WTC11 (cell line): ENCODE measurements at regions not wholly inside any gene's neighbourhood (a gene's known extent, or its start where the extent isn't known, plus 50 kb on each side); places are given as distances from the start of the nearest gene placed in this dataset.

Experiments
- CREB1 ChIP-seq: sonication (generic); formaldehyde crosslinking; IDR thresholded peaks from 2 replicates; pipeline ENCODE4 v1.8.0; 2023; ENCODE audit warnings: mild to moderate bottlenecking, missing genetic modification reagents
- TF ChIP-seq, protein P1 (sequence below): sonication (generic); formaldehyde crosslinking; IDR thresholded peaks from 2 replicates; pipeline ENCODE4 v1.8.0; 2022; ENCODE audit warnings: mild to moderate bottlenecking, missing genetic modification reagents
- TF ChIP-seq, protein P2 (sequence below): fragments of 200-600 bp; IDR thresholded peaks from 2 replicates; pipeline ENCODE4 v1.8.0; 2022; ENCODE audit warnings: antibody characterized with exemption
- TF ChIP-seq, protein P3 (sequence below): sonication (generic); formaldehyde crosslinking; IDR thresholded peaks from 2 replicates; pipeline ENCODE4 v1.8.0; 2022; ENCODE audit warnings: mild to moderate bottlenecking, missing genetic modification reagents
- TF ChIP-seq, protein P4 (sequence below): sonication (generic); formaldehyde crosslinking; IDR thresholded peaks from 2 replicates; pipeline ENCODE4 v1.8.0; 2022; ENCODE audit warnings: mild to moderate bottlenecking, missing genetic modification reagents
- TF ChIP-seq, protein P5 (sequence below): sonication (generic); formaldehyde crosslinking; conservative IDR thresholded peaks from 2 replicates; pipeline ENCODE4 v1.8.1; 2022; ENCODE audit warnings: mild to moderate bottlenecking, missing genetic modification reagents

DNA sequence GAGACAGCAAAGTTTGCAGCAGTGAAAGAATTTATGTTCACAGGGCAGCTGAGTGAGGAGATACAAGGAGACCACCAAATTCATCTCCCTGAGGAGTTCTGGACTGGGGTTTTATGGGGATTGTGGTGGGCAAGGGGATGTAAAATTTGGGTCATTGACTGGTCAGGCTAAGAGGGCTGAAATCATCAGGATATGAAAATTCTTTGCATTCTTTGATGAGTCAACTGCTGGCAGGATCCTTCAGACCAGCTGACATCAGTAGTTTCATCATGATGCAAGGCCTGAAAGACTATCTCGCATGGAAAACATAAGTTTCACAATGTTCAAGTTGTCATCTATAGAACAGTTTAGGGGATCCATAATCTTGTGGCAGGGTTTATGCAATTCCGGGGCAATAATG lies 869.5 kb upstream of the PCDH9 start:
- TF ChIP-seq, protein P1, sequence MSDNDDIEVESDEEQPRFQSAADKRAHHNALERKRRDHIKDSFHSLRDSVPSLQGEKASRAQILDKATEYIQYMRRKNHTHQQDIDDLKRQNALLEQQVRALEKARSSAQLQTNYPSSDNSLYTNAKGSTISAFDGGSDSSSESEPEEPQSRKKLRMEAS (CRISPR knock-in tag), result no peak
- TF ChIP-seq, protein P2, sequence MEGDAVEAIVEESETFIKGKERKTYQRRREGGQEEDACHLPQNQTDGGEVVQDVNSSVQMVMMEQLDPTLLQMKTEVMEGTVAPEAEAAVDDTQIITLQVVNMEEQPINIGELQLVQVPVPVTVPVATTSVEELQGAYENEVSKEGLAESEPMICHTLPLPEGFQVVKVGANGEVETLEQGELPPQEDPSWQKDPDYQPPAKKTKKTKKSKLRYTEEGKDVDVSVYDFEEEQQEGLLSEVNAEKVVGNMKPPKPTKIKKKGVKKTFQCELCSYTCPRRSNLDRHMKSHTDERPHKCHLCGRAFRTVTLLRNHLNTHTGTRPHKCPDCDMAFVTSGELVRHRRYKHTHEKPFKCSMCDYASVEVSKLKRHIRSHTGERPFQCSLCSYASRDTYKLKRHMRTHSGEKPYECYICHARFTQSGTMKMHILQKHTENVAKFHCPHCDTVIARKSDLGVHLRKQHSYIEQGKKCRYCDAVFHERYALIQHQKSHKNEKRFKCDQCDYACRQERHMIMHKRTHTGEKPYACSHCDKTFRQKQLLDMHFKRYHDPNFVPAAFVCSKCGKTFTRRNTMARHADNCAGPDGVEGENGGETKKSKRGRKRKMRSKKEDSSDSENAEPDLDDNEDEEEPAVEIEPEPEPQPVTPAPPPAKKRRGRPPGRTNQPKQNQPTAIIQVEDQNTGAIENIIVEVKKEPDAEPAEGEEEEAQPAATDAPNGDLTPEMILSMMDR, result no peak
- TF ChIP-seq, protein P3, sequence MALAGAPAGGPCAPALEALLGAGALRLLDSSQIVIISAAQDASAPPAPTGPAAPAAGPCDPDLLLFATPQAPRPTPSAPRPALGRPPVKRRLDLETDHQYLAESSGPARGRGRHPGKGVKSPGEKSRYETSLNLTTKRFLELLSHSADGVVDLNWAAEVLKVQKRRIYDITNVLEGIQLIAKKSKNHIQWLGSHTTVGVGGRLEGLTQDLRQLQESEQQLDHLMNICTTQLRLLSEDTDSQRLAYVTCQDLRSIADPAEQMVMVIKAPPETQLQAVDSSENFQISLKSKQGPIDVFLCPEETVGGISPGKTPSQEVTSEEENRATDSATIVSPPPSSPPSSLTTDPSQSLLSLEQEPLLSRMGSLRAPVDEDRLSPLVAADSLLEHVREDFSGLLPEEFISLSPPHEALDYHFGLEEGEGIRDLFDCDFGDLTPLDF, result no peak
- TF ChIP-seq, protein P4, sequence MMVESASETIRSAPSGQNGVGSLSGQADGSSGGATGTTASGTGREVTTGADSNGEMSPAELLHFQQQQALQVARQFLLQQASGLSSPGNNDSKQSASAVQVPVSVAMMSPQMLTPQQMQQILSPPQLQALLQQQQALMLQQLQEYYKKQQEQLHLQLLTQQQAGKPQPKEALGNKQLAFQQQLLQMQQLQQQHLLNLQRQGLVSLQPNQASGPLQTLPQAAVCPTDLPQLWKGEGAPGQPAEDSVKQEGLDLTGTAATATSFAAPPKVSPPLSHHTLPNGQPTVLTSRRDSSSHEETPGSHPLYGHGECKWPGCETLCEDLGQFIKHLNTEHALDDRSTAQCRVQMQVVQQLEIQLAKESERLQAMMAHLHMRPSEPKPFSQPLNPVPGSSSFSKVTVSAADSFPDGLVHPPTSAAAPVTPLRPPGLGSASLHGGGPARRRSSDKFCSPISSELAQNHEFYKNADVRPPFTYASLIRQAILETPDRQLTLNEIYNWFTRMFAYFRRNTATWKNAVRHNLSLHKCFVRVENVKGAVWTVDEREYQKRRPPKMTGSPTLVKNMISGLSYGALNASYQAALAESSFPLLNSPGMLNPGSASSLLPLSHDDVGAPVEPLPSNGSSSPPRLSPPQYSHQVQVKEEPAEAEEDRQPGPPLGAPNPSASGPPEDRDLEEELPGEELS, result no peak
- no peak for TF ChIP-seq CREB1 (CRISPR knock-in tag)
- TF ChIP-seq, protein P5, sequence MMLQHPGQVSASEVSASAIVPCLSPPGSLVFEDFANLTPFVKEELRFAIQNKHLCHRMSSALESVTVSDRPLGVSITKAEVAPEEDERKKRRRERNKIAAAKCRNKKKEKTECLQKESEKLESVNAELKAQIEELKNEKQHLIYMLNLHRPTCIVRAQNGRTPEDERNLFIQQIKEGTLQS, result no peak
